ENCODE measurements at regions not wholly inside any gene's neighbourhood (a gene's known extent, or its start where the extent isn't known, plus 50 kb on each side); places are given as distances from the start of the nearest gene placed in this dataset.
"Not testable (repeated sequence)": the region's sequence is repeated elsewhere in the genome, so short reads cannot be mapped to it uniquely, and the experiment has no call there.

GRCh38 chr11:37858398-37858797, 1260.4 kb upstream of the RAG2 start:
- DNase-seq (ENCODE audit: extremely low spot score, unreplicated experiment), result no peak
- Mint-ChIP-seq H3K4me3 (no peak overlapping the region), H3K27me3 (no peaks in the 10 kb centered on the region), H3K27ac (no peak overlapping the region), H3K36me3 (no peaks in the 10 kb centered on the region), H3K9me3 (no peaks in the 10 kb centered on the region), H3K4me1 (ENCODE audit: unreplicated experiment) (peaks cover 7% of the 10 kb centered on the region)
- TF ChIP-seq CTCF (conservative IDR thresholded peaks at IDR 0.05), result peak; percentile 66

- no peaks in the 10 kb centered on the region for H3K27me3 Mint-ChIP-seq
- H3K4me1 Mint-ChIP-seq (ENCODE audit: unreplicated experiment), result peaks cover 7% of the 10 kb centered on the region
- no peak overlapping the region for H3K27ac Mint-ChIP-seq
- TF ChIP-seq CTCF (conservative IDR thresholded peaks at IDR 0.05), result no peak
- no peak for DNase-seq (ENCODE audit: extremely low spot score, unreplicated experiment)
- no peak overlapping the region for H3K4me3 Mint-ChIP-seq
- no peaks in the 10 kb centered on the region for H3K36me3 Mint-ChIP-seq
- no peaks in the 10 kb centered on the region for H3K9me3 Mint-ChIP-seq
Observed at GRCh38 chr11:37857726-37858125, 1259.7 kb upstream of the RAG2 start.

- DNase-seq (ENCODE audit: extremely low spot score, unreplicated experiment), result no peak
- Mint-ChIP-seq H3K9me3 (no peaks in the 10 kb centered on the region), H3K36me3 (no peaks in the 10 kb centered on the region), H3K4me3 (no peak overlapping the region), H3K27ac (no peak overlapping the region), H3K27me3 (no peaks in the 10 kb centered on the region), H3K4me1 (ENCODE audit: unreplicated experiment) (peaks cover 7% of the 10 kb centered on the region)
- TF ChIP-seq CTCF (conservative IDR thresholded peaks at IDR 0.05), result no peak
Observed at GRCh38 chr11:37849706-37850105, 1251.7 kb upstream of the RAG2 start.

- Mint-ChIP-seq H3K4me1 (ENCODE audit: unreplicated experiment) (no peaks in the 10 kb centered on the region), H3K36me3 (no peaks in the 10 kb centered on the region), H3K4me3 (no peak overlapping the region), H3K9me3 (no peaks in the 10 kb centered on the region), H3K27ac (no peak overlapping the region), H3K27me3 (no peaks in the 10 kb centered on the region)
- no peak for DNase-seq (ENCODE audit: extremely low spot score, unreplicated experiment)
- TF ChIP-seq CTCF (conservative IDR thresholded peaks at IDR 0.05), result no peak
Observed at GRCh38 chr11:37843603-37844002, 1245.6 kb upstream of the RAG2 start.

GRCh38 chr11:37841016-37841415, 1243.0 kb upstream of the RAG2 start:
- no peaks in the 10 kb centered on the region for H3K9me3 Mint-ChIP-seq
- no peaks in the 10 kb centered on the region for H3K36me3 Mint-ChIP-seq
- no peak overlapping the region for H3K27ac Mint-ChIP-seq
- TF ChIP-seq CTCF (conservative IDR thresholded peaks at IDR 0.05), result no peak
- H3K4me3 Mint-ChIP-seq, result no peak overlapping the region
- no peak for DNase-seq (ENCODE audit: extremely low spot score, unreplicated experiment)
- H3K27me3 Mint-ChIP-seq, result no peaks in the 10 kb centered on the region
- no peaks in the 10 kb centered on the region for H3K4me1 Mint-ChIP-seq (ENCODE audit: unreplicated experiment)

GRCh38 chr11:37840345-37840744, 1242.3 kb upstream of the RAG2 start:
- not testable (repeated sequence) for DNase-seq (ENCODE audit: extremely low spot score, unreplicated experiment); H3K36me3 Mint-ChIP-seq; H3K9me3 Mint-ChIP-seq; H3K27ac Mint-ChIP-seq; H3K4me1 Mint-ChIP-seq (ENCODE audit: unreplicated experiment); H3K27me3 Mint-ChIP-seq; H3K4me3 Mint-ChIP-seq
